Skeletal muscle tissue (tissue), 3 donors: ENCODE measurements at regions not wholly inside any gene's neighbourhood (a gene's known extent, or its start where the extent isn't known, plus 50 kb on each side); places are given as distances from the start of the nearest gene placed in this dataset.

Experiments
- H3K27ac ChIP-seq: one replicate; pipeline ENCODE4 v1.7.0; 2013; ENCODE audit warnings: mild to moderate bottlenecking, low read depth, low read length, inconsistent platforms
- H3K27me3 ChIP-seq, 3 donors: one replicate each; pipeline ENCODE4 v1.7.0; 2013; ENCODE audit warnings: low read length in 3 of 3; ENCODE audit not compliant: control insufficient read depth in 3 of 3, insufficient read depth in 3 of 3
- H3K36me3 ChIP-seq, 3 donors: one replicate each; pipeline ENCODE4 v1.7.0; 2013; ENCODE audit warnings: low read length in 3 of 3; ENCODE audit not compliant: control insufficient read depth in 3 of 3, insufficient read depth in 3 of 3
- H3K4me1 ChIP-seq, 3 donors: one replicate each; pipeline ENCODE4 v1.7.0; 2013; ENCODE audit warnings: low read length in 3 of 3, mild to moderate bottlenecking in 3 of 3; ENCODE audit not compliant: control insufficient read depth in 3 of 3, insufficient read depth in 3 of 3
- H3K4me3 ChIP-seq, 3 donors: one replicate each; pipeline ENCODE4 v1.7.0; 2013; ENCODE audit warnings: low read length in 3 of 3
- H3K9ac ChIP-seq, 3 donors: one replicate each; pipeline ENCODE4 v1.7.0; 2013; ENCODE audit warnings: low read length in 3 of 3, mild to moderate bottlenecking in 3 of 3, moderate library complexity in 2 of 3, low read depth in 1 of 3
- H3K9me3 ChIP-seq, 3 donors: one replicate each; pipeline ENCODE4 v1.7.0; 2013; ENCODE audit warnings: low read length in 3 of 3; ENCODE audit not compliant: control insufficient read depth in 3 of 3
- donor health status: Osteomylitis.

GRCh38 chr3:134427400-134428111 is 53.3 kb upstream of the AMOTL2 start:
- Histone ChIP-seq H3K9me3 (no peaks in the 10 kb centered on the region), H3K9ac (no peak overlapping the region), H3K36me3 (no peaks in the 10 kb centered on the region), H3K4me1 (peaks cover 0 to 5% (median 3%) of the 10 kb centered on the region in 3 donors), H3K27me3 (no peaks in the 10 kb centered on the region), H3K27ac (peak overlapping the region; percentile 52), H3K4me3 (no peak overlapping the region)

GRCh38 chr3:134426660-134427181 is 52.5 kb upstream of the AMOTL2 start:
- H3K36me3 ChIP-seq = no peaks in the 10 kb centered on the region
- H3K4me1 ChIP-seq = peaks cover 0 to 5% (median 3%) of the 10 kb centered on the region in 3 donors
- H3K27ac ChIP-seq = peak overlapping the region; percentile 52
- no peak overlapping the region for H3K9ac ChIP-seq
- H3K4me3 ChIP-seq = no peak overlapping the region
- no peaks in the 10 kb centered on the region for H3K27me3 ChIP-seq
- H3K9me3 ChIP-seq = no peaks in the 10 kb centered on the region

DNA sequence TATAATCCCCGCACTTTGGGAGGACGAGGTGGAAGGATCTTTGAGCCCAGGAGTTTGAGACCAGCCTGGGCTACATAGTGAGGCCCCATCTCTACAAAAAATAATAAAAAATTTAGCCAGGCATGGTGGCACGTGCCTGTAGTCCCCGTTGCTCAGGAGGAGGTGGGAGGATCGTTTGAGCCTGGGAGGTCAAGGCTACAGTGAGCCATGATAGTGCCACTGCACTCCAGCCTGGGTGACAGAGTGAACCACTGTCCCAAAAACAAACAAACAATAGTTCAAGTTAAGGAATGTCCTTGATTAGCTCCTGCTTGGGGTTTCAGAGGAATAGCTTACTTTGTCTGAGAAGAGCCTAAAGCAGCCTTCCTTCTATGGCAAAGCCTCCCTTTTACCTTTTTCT is 51.7 kb upstream of the AMOTL2 start:
- no peaks in the 10 kb centered on the region for H3K36me3 ChIP-seq
- H3K27ac ChIP-seq = no peak overlapping the region
- H3K27me3 ChIP-seq = no peaks in the 10 kb centered on the region
- no peak overlapping the region for H3K9ac ChIP-seq
- H3K9me3 ChIP-seq = no peaks in the 10 kb centered on the region
- no peak overlapping the region for H3K4me3 ChIP-seq
- H3K4me1 ChIP-seq = peaks cover 0 to 5% (median 3%) of the 10 kb centered on the region in 3 donors
